IMR-90 (cell line): ENCODE measurements at regions not wholly inside any gene's neighbourhood (a gene's known extent, or its start where the extent isn't known, plus 50 kb on each side); places are given as distances from the start of the nearest gene placed in this dataset.

Source experiments
- ATAC-seq: fragments of 200-7000 bp; cut with Tn5 transposase; 2 replicates; pipeline ENCODE4 v1.9.1; 2020; ENCODE audit warnings: low read depth, mild to moderate bottlenecking, moderate library complexity
- BruUV-seq: library from RNA; stranded (reverse); fragments of 400-500 nt; replicated peaks from 2 replicates; lab custom pipeline; 2021; lab: Mats Ljungman, UMichigan
- CTCF ChIA-PET: fragments of 300-600 bp; formaldehyde crosslinking; extraction: SDS; loops from one replicate; lab custom pipeline; 2021; ENCODE audit warnings: antibody characterized with exemption; lab: Yijun Ruan, JAX
- POLR2A ChIA-PET: fragments of 300-600 bp; sonication (Branson Sonifier 250); formaldehyde crosslinking; loops from one replicate; lab custom pipeline; 2022; ENCODE audit warnings: antibody characterized with exemption; ENCODE audit not compliant: unreplicated experiment; lab: Charles Lee
- DNase-seq: peaks from one replicate; pipeline ENCODE4 v3.0.0; 2013
- H2AFZ ChIP-seq: replicated peaks from 2 replicates; pipeline ENCODE3; 2013; ENCODE audit warnings: low read length, mild to moderate bottlenecking; ENCODE audit not compliant: poor library complexity
- H2AK5ac ChIP-seq: 2 replicates; pipeline ENCODE4 v1.6.1; 2013; ENCODE audit warnings: low read depth, low read length, inconsistent platforms
- H2AK9ac ChIP-seq: replicated peaks from 2 replicates; pipeline ENCODE3; 2013; ENCODE audit warnings: mild to moderate bottlenecking, low read depth, low read length, moderate library complexity; ENCODE audit not compliant: poor library complexity
- H2BK120ac ChIP-seq: 2 replicates; pipeline ENCODE4 v1.6.1; 2013; ENCODE audit warnings: low read depth, low read length, inconsistent platforms
- H2BK15ac ChIP-seq: 3 replicates; pipeline ENCODE4 v1.6.1; 2013; ENCODE audit warnings: low read depth, low read length, inconsistent platforms
- H2BK20ac ChIP-seq: 2 replicates; pipeline ENCODE4 v1.6.1; 2013; ENCODE audit warnings: low read depth, mild to moderate bottlenecking, inconsistent platforms, low read length, moderate library complexity
- H2BK5ac ChIP-seq: 2 replicates; pipeline ENCODE4 v1.6.1; 2013; ENCODE audit warnings: mild to moderate bottlenecking, low read depth, low read length, inconsistent platforms; ENCODE audit not compliant: poor library complexity, severe bottlenecking
- H3K14ac ChIP-seq: replicated peaks from 2 replicates; pipeline ENCODE4 v1.6.1; 2013; ENCODE audit warnings: low read depth, low read length, inconsistent platforms
- H3K18ac ChIP-seq: 2 replicates; pipeline ENCODE4 v1.6.1; 2013; ENCODE audit warnings: low read depth, low read length, control low read depth
- H3K23ac ChIP-seq: 2 replicates; pipeline ENCODE4 v1.6.1; 2013; ENCODE audit warnings: low read depth, low read length, inconsistent platforms
- H3K27ac ChIP-seq: 2 replicates; pipeline ENCODE4 v1.5.1; 2013; ENCODE audit warnings: mild to moderate bottlenecking, control low read depth, low read length; ENCODE audit not compliant: insufficient read depth
- H3K27me3 ChIP-seq: 2 replicates; pipeline ENCODE4 v1.6.1; 2013; ENCODE audit warnings: low read length; ENCODE audit not compliant: control insufficient read depth, insufficient read depth
- H3K36me3 ChIP-seq: 2 replicates; pipeline ENCODE4 v1.6.1; 2013; ENCODE audit warnings: low read length, mixed read lengths; ENCODE audit not compliant: control insufficient read depth, insufficient read depth
- H3K4ac ChIP-seq: 2 replicates; pipeline ENCODE4 v1.6.1; 2013; ENCODE audit warnings: low read depth, low read length, inconsistent platforms
- H3K4me1 ChIP-seq: 2 replicates; pipeline ENCODE4 v1.6.1; 2013; ENCODE audit warnings: low read length, mixed read lengths; ENCODE audit not compliant: control insufficient read depth, insufficient read depth
- H3K4me2 ChIP-seq: 2 replicates; pipeline ENCODE4 v1.6.1; 2013; ENCODE audit warnings: low read depth, mild to moderate bottlenecking, control low read depth, low read length, moderate library complexity
- H3K4me3 ChIP-seq: 2 replicates; pipeline ENCODE4 v1.5.1; 2013; ENCODE audit warnings: low read depth, mild to moderate bottlenecking, control low read depth, low read length, moderate library complexity; ENCODE audit not compliant: insufficient read depth
- H3K56ac ChIP-seq: 2 replicates; pipeline ENCODE4 v1.6.1; 2013; ENCODE audit warnings: low read length, inconsistent platforms; ENCODE audit not compliant: insufficient read depth; ENCODE audit errors: extremely low read depth
- H3K79me1 ChIP-seq, 2 experiments: 2 replicates each; pipeline ENCODE4 v1.6.1; 2013; ENCODE audit warnings: low read length in 2 of 2, inconsistent platforms in 1 of 2, low read depth in 1 of 2
- H3K9ac ChIP-seq: 2 replicates; pipeline ENCODE4 v1.6.1; 2013; ENCODE audit warnings: low read depth, low read length, control low read depth
- H3K9me1 ChIP-seq: 2 replicates; pipeline ENCODE4 v1.6.1; 2013; ENCODE audit warnings: low read length, inconsistent platforms; ENCODE audit not compliant: insufficient read depth
- H3K9me3 ChIP-seq: 2 replicates; pipeline ENCODE4 v1.6.1; 2013; ENCODE audit warnings: low read length; ENCODE audit not compliant: control insufficient read depth, insufficient read depth
- H4K20me1 ChIP-seq: 2 replicates; pipeline ENCODE4 v1.6.1; 2013; ENCODE audit warnings: low read length, inconsistent platforms; ENCODE audit not compliant: insufficient read depth
- H4K5ac ChIP-seq: 2 replicates; pipeline ENCODE4 v1.6.1; 2013; ENCODE audit warnings: mild to moderate bottlenecking, low read depth, low read length, control low read depth
- H4K8ac ChIP-seq, 2 experiments: 2 replicates each; pipeline ENCODE4 v1.6.1; 2013; ENCODE audit warnings: low read depth in 2 of 2, low read length in 2 of 2, control low read depth in 1 of 2, inconsistent platforms in 1 of 2
- H4K91ac ChIP-seq: 2 replicates; pipeline ENCODE4 v1.6.1; 2013; ENCODE audit warnings: low read depth, low read length, inconsistent platforms; ENCODE audit not compliant: insufficient read depth
- BHLHE40 ChIP-seq: fragments of 150-350 bp; IDR thresholded peaks from 2 replicates; pipeline ENCODE4 v1.6.1; 2016; ENCODE audit warnings: mild to moderate bottlenecking, low read depth, low read length
- CEBPB ChIP-seq: IDR thresholded peaks from 2 replicates; pipeline ENCODE4 v1.6.1; 2012; ENCODE audit warnings: low read depth, low read length, improper control_type of control experiment
- FOS ChIP-seq: fragments of 150-350 bp; IDR thresholded peaks from 2 replicates; pipeline ENCODE4 v1.6.1; 2016; ENCODE audit warnings: low read depth, low read length
- MAFK ChIP-seq: IDR thresholded peaks from 2 replicates; pipeline ENCODE4 v1.6.1; 2012; ENCODE audit warnings: low read depth, low read length, improper control_type of control experiment
- MAZ ChIP-seq: IDR thresholded peaks from 2 replicates; pipeline ENCODE4 v1.6.1; 2012; ENCODE audit warnings: low read depth, mild to moderate bottlenecking, low read length, improper control_type of control experiment, moderate library complexity, borderline replicate concordance
- RFX5 ChIP-seq: IDR thresholded peaks from 2 replicates; pipeline ENCODE4 v1.8.0; 2012; ENCODE audit warnings: low read depth, mild to moderate bottlenecking, low read length, moderate library complexity
- SMC3 ChIP-seq: fragments of 150-350 bp; IDR thresholded peaks from 2 replicates; pipeline ENCODE4 v1.6.1; 2016; ENCODE audit warnings: low read depth, mild to moderate bottlenecking, antibody characterized with exemption, low read length, moderate library complexity
- WGBS, 2 experiments: methylation state at CpG; one replicate each; pipeline versions ENCODE4 v1.1.5 to v1.1.7; 2013; ENCODE audit warnings: missing lambda C conversion rate in 2 of 2; ENCODE audit not compliant: insufficient read length in 1 of 2; ENCODE audit errors: extremely low coverage in 2 of 2; 5-methylcytosine and 5-hydroxymethylcytosine counted together
- dilution Hi-C: fragments of 300-500 bp; cut with HindIII; formaldehyde crosslinking; loops from one replicate; pipeline ENCODE4 v1.14.3; 2018; ENCODE audit warnings: low sequenced_read_pairs; ENCODE audit not compliant: unreplicated experiment
- in situ Hi-C: fragments of 300-500 bp; cut with MboI; formaldehyde crosslinking; loops from 3 replicates; pipeline ENCODE4 v1.14.3; 2019; ENCODE audit warnings: low sequenced_read_pairs, inconsistent platforms, mixed read lengths
- intact Hi-C: fragments of 100-400 bp; cut with micrococcal nuclease; formaldehyde crosslinking; loops from 2 replicates; pipeline ENCODE4 v1.10.0; 2022

DNA sequence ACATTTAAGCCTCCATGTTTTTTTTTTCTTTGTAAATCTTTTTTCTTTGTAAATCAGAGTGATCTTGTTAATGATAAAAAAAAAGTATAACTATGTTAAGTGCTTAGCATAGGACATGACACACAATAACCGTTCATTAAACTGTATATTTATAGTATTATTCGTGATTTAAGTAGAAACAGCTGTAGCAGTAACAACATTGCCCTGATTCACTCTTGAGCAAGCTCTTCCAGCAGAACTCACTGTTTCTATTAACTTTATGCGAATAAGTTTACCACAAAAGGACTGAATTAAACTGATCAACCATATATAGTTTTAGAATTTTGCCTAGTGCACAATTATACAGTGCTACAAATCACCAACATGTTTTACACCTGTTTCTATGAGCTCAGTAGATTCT is 1338.0 kb upstream of the EYS start:
- no CpG with 5 or more reads among the region's 3 CpGs for WGBS, 2 experiments
- Histone ChIP-seq H3K14ac (no peak overlapping the region), H2BK15ac (no peak overlapping the region), H3K23ac (no peak overlapping the region), H2BK5ac (no peak overlapping the region), H3K4me1 (no peaks in the 10 kb centered on the region), H4K91ac (no peak overlapping the region), H3K18ac (no peak overlapping the region), H3K9ac (no peak overlapping the region), H3K27me3 (no peaks in the 10 kb centered on the region), H3K36me3 (no peaks in the 10 kb centered on the region), H3K9me3 (no peaks in the 10 kb centered on the region), H3K79me1 (no peaks in the 10 kb centered on the region), H2AFZ (no peak overlapping the region), H2BK120ac (no peak overlapping the region), H4K5ac (no peak overlapping the region), H2AK5ac (no peak overlapping the region), H3K56ac (no peak overlapping the region), H3K4ac (no peak overlapping the region), H2AK9ac (no peak overlapping the region), H3K4me3 (no peak overlapping the region), H2BK20ac (no peak overlapping the region), H4K20me1 (no peaks in the 10 kb centered on the region), H3K27ac (no peak overlapping the region), H4K8ac (no peak overlapping the region), H3K9me1 (no peaks in the 10 kb centered on the region), H3K4me2 (no peak overlapping the region)
- dilution Hi-C loops = no loop called here
- DNase-seq (no peak), ATAC-seq (no peak)
- TF ChIP-seq RFX5 = no peak
- TF ChIP-seq BHLHE40 = no peak
- TF ChIP-seq SMC3 = no peak
- no peak for TF ChIP-seq MAZ
- TF ChIP-seq FOS = no peak
- no peak for TF ChIP-seq MAFK
- TF ChIP-seq CEBPB = no peak
- in situ Hi-C loops = no loop called here
- ChIA-PET CTCF (no interaction called here), POLR2A (no interaction called here)
- intact Hi-C loops = no loop called here
- no TSS peak for BruUV-seq
